Upper lobe of left lung (tissue), 6 donors: ENCODE measurements at regions not wholly inside any gene's neighbourhood (a gene's known extent, or its start where the extent isn't known, plus 50 kb on each side); places are given as distances from the start of the nearest gene placed in this dataset.

Experiments
- ATAC-seq, 2 donors: fragments of 200-7000 bp; cut with Tn5 transposase; one replicate each; pipeline ENCODE4 v1.9.1; 2022; ENCODE audit warnings: mild to moderate bottlenecking in 2 of 2, moderate library complexity in 2 of 2; ENCODE audit not compliant: low FRiP score in 2 of 2
- DNase-seq, 2 donors: peaks; one replicate each; pipeline ENCODE4 v3.0.0-alpha.2; 2019 to 2020
- H3K27ac ChIP-seq, 4 donors: fragments of 200-600 bp; sonication (generic); one replicate each; pipeline ENCODE4 v1.5.1; 2016 to 2019
- H3K27me3 ChIP-seq, 4 donors: fragments of 200-600 bp; sonication (generic); one replicate each; pipeline ENCODE4 v1.5.1; 2017 to 2019
- H3K36me3 ChIP-seq, 4 donors: fragments of 200-600 bp; sonication (generic); one replicate each; pipeline ENCODE4 v1.5.1; 2016 to 2019
- H3K4me1 ChIP-seq, 4 donors: fragments of 200-600 bp; sonication (generic); one replicate each; pipeline ENCODE4 v1.5.1; 2018 to 2019
- H3K4me3 ChIP-seq, 4 donors: fragments of 200-600 bp; sonication (generic); one replicate each; pipeline ENCODE4 v1.5.1; 2017 to 2019; ENCODE audit warnings: mild to moderate bottlenecking in 2 of 4, moderate library complexity in 1 of 4
- H3K9me3 ChIP-seq, 4 donors: fragments of 200-600 bp; sonication (generic); one replicate each; pipeline ENCODE4 v1.5.1; 2018 to 2019
- CTCF ChIP-seq, 6 experiments: fragments of 450-650 bp in 4 of 6; fragments of 200-600 bp in 2 of 6; sonication (generic) in 2 of 6; IDR thresholded peaks; one replicate each; pipeline ENCODE4 v1.5.1; 2016 to 2019; ENCODE audit warnings: antibody characterized with exemption in 6 of 6
- EP300 ChIP-seq, 4 donors: sonication (generic); formaldehyde crosslinking; IDR thresholded peaks; one replicate each; pipeline ENCODE4 v1.5.1; 2017; ENCODE audit warnings: antibody characterized with exemption in 4 of 4, control low read depth in 2 of 4
- POLR2A ChIP-seq, 4 donors: fragments of 450-650 bp; IDR thresholded peaks; one replicate each; pipeline ENCODE4 v1.5.1; 2016 to 2017; ENCODE audit warnings: antibody characterized with exemption in 4 of 4, mild to moderate bottlenecking in 2 of 4
- POLR2AphosphoS5 ChIP-seq, 2 donors: sonication (generic); formaldehyde crosslinking; IDR thresholded peaks; one replicate each; pipeline ENCODE4 v1.5.1; 2017; ENCODE audit warnings: antibody characterized with exemption in 2 of 2
- WGBS, 2 donors: methylation state at CpG; one replicate each; pipeline ENCODE4 v1.1.5; 2017 to 2018; 5-methylcytosine and 5-hydroxymethylcytosine counted together
- donor health status: DM: no; HTN: no; CAD: no; lungs with moderate emphysema.
- donor health status: DM: no; HTN: yes; CAD: no; lungs with severe emphysema.

GRCh38 chr3:165443664-165444063, 247.5 kb upstream of the SLITRK3 start:
- Histone ChIP-seq H3K9me3 (no peaks in the 10 kb centered on the region), H3K36me3 (no peaks in the 10 kb centered on the region), H3K27ac (no peak overlapping the region), H3K27me3 (no peaks in the 10 kb centered on the region), H3K4me1 (no peaks in the 10 kb centered on the region), H3K4me3 (no peak overlapping the region)
- no peak for DNase-seq
- 72 to 88% methylated on average over 1 of the region's 1 CpG for WGBS, 2 donors
- no peak for TF ChIP-seq EP300 (IDR thresholded peaks at IDR 0.05)
- TF ChIP-seq POLR2AphosphoS5 (IDR thresholded peaks at IDR 0.05) = no peak
- no peak for TF ChIP-seq POLR2A (IDR thresholded peaks at IDR 0.05)
- TF ChIP-seq CTCF (IDR thresholded peaks at IDR 0.05) = no peak
- no peak for ATAC-seq

GRCh38 chr3:165442061-165442460, 245.9 kb upstream of the SLITRK3 start:
- no peak overlapping the region for H3K27ac ChIP-seq
- H3K4me1 ChIP-seq = no peaks in the 10 kb centered on the region
- DNase-seq (no peak), ATAC-seq (no peak)
- no peaks in the 10 kb centered on the region for H3K36me3 ChIP-seq
- TF ChIP-seq EP300 (IDR thresholded peaks at IDR 0.05) (no peak), CTCF (IDR thresholded peaks at IDR 0.05) (no peak), POLR2AphosphoS5 (IDR thresholded peaks at IDR 0.05) (no peak), POLR2A (IDR thresholded peaks at IDR 0.05) (no peak)
- H3K4me3 ChIP-seq = no peak overlapping the region
- H3K27me3 ChIP-seq = no peaks in the 10 kb centered on the region
- no peaks in the 10 kb centered on the region for H3K9me3 ChIP-seq

- DNase-seq (no peak), ATAC-seq (no peak)
- Histone ChIP-seq H3K4me3 (no peak overlapping the region), H3K36me3 (no peaks in the 10 kb centered on the region), H3K27me3 (no peaks in the 10 kb centered on the region), H3K9me3 (no peaks in the 10 kb centered on the region), H3K27ac (no peak overlapping the region), H3K4me1 (no peaks in the 10 kb centered on the region)
- TF ChIP-seq EP300 (IDR thresholded peaks at IDR 0.05) (no peak), POLR2AphosphoS5 (IDR thresholded peaks at IDR 0.05) (no peak), POLR2A (IDR thresholded peaks at IDR 0.05) (no peak), CTCF (IDR thresholded peaks at IDR 0.05) (no peak)
- WGBS, 2 donors = 89 to 98% methylated on average over 2 of the region's 2 CpGs
Measured at GRCh38 chr3:165440380-165440779, 244.2 kb upstream of the SLITRK3 start.

GRCh38 chr3:165439765-165440164, 243.6 kb upstream of the SLITRK3 start:
- ATAC-seq (no peak), DNase-seq (no peak)
- Histone ChIP-seq H3K36me3 (no peaks in the 10 kb centered on the region), H3K27ac (no peak overlapping the region), H3K9me3 (no peaks in the 10 kb centered on the region), H3K4me1 (no peaks in the 10 kb centered on the region), H3K27me3 (no peaks in the 10 kb centered on the region), H3K4me3 (no peak overlapping the region)
- no peak for TF ChIP-seq EP300 (IDR thresholded peaks at IDR 0.05)
- no peak for TF ChIP-seq POLR2A (IDR thresholded peaks at IDR 0.05)
- TF ChIP-seq CTCF (IDR thresholded peaks at IDR 0.05) = no peak
- TF ChIP-seq POLR2AphosphoS5 (IDR thresholded peaks at IDR 0.05) = no peak
- 29 to 39% methylated on average over 2 of the region's 2 CpGs for WGBS, 2 donors

- ATAC-seq (no peak), DNase-seq (no peak)
- peaks cover 0 to 3% (median 0%) of the 10 kb centered on the region in 4 donors for H3K9me3 ChIP-seq
- TF ChIP-seq CTCF (IDR thresholded peaks at IDR 0.05) = no peak
- TF ChIP-seq POLR2A (IDR thresholded peaks at IDR 0.05) = no peak
- TF ChIP-seq EP300 (IDR thresholded peaks at IDR 0.05) = no peak
- TF ChIP-seq POLR2AphosphoS5 (IDR thresholded peaks at IDR 0.05) = no peak
- no peak overlapping the region for H3K4me3 ChIP-seq
- no peaks in the 10 kb centered on the region for H3K36me3 ChIP-seq
- H3K27me3 ChIP-seq = no peaks in the 10 kb centered on the region
- H3K27ac ChIP-seq = no peak overlapping the region
- 78 to 95% methylated on average over 3 of the region's 3 CpGs for WGBS, 2 donors
- no peaks in the 10 kb centered on the region for H3K4me1 ChIP-seq
Measured at GRCh38 chr3:165434516-165434915, 238.3 kb upstream of the SLITRK3 start.
